ENCODE measurements at regions not wholly inside any gene's neighbourhood (a gene's known extent, or its start where the extent isn't known, plus 50 kb on each side); places are given as distances from the start of the nearest gene placed in this dataset. TPM values are rescaled to one million over a fixed set of nuclear protein-coding genes. Genes with fewer than 3 reads are reported as not detected.

GRCh38 chr4:44806071-44806470, 79.7 kb upstream of the GNPDA2 start:
- no peaks in the 10 kb centered on the region for H3K9me3 ChIP-seq
- no peaks in the 10 kb centered on the region for H3K36me3 ChIP-seq
- H3K27me3 ChIP-seq = no peaks in the 10 kb centered on the region
- no peak overlapping the region for H3K27ac ChIP-seq
- intact Hi-C loops (cut with DNase I; ENCODE audit: low total_unique reads) = no loop called here
- no peak for DNase-seq
- H3K4me3 ChIP-seq = no peak overlapping the region
- H3K4me1 ChIP-seq = no peaks in the 10 kb centered on the region
- TF ChIP-seq POLR2A (IDR thresholded peaks at IDR 0.05) (no peak), CTCF (IDR thresholded peaks at IDR 0.05) (no peak)

GRCh38 chr4:44804301-44804700, 77.9 kb upstream of the GNPDA2 start:
- Histone ChIP-seq H3K27ac (no peak overlapping the region), H3K36me3 (no peaks in the 10 kb centered on the region), H3K4me3 (no peak overlapping the region), H3K27me3 (no peaks in the 10 kb centered on the region), H3K9me3 (no peaks in the 10 kb centered on the region), H3K4me1 (no peaks in the 10 kb centered on the region)
- intact Hi-C loops (cut with DNase I; ENCODE audit: low total_unique reads) = no loop called here
- TF ChIP-seq CTCF (IDR thresholded peaks at IDR 0.05) = no peak
- no peak for TF ChIP-seq POLR2A (IDR thresholded peaks at IDR 0.05)
- no peak for DNase-seq

GRCh38 chr4:44801384-44801783, 75.0 kb upstream of the GNPDA2 start:
- Histone ChIP-seq H3K27ac (no peak overlapping the region), H3K4me3 (no peak overlapping the region), H3K4me1 (no peaks in the 10 kb centered on the region), H3K9me3 (no peaks in the 10 kb centered on the region), H3K36me3 (no peaks in the 10 kb centered on the region), H3K27me3 (no peaks in the 10 kb centered on the region)
- intact Hi-C loops (cut with DNase I; ENCODE audit: low total_unique reads) = no loop called here
- TF ChIP-seq CTCF (IDR thresholded peaks at IDR 0.05) = no peak
- no peak for TF ChIP-seq POLR2A (IDR thresholded peaks at IDR 0.05)
- DNase-seq = no peak

- no peak for DNase-seq
- TF ChIP-seq CTCF (IDR thresholded peaks at IDR 0.05) (no peak), POLR2A (IDR thresholded peaks at IDR 0.05) (no peak)
- no peak overlapping the region for H3K4me3 ChIP-seq
- H3K4me1 ChIP-seq = no peaks in the 10 kb centered on the region
- no peaks in the 10 kb centered on the region for H3K36me3 ChIP-seq
- H3K9me3 ChIP-seq = no peaks in the 10 kb centered on the region
- no peak overlapping the region for H3K27ac ChIP-seq
- H3K27me3 ChIP-seq = no peaks in the 10 kb centered on the region
- intact Hi-C loops (cut with DNase I; ENCODE audit: low total_unique reads) = no loop called here
Measured at GRCh38 chr4:44791831-44792230, 65.5 kb upstream of the GNPDA2 start.

- H3K36me3 ChIP-seq = no peaks in the 10 kb centered on the region
- H3K4me3 ChIP-seq = no peak overlapping the region
- TF ChIP-seq POLR2A (IDR thresholded peaks at IDR 0.05) (no peak), CTCF (IDR thresholded peaks at IDR 0.05) (no peak)
- no peaks in the 10 kb centered on the region for H3K9me3 ChIP-seq
- H3K27me3 ChIP-seq = no peaks in the 10 kb centered on the region
- intact Hi-C loops (cut with DNase I; ENCODE audit: low total_unique reads) = no loop called here
- no peak overlapping the region for H3K27ac ChIP-seq
- H3K4me1 ChIP-seq = no peaks in the 10 kb centered on the region
- DNase-seq = no peak
Measured at GRCh38 chr4:44777115-44777514, 50.8 kb upstream of the GNPDA2 start.

Small RNA genes in the stretch of these regions (small RNA-seq; reads per million reads assigned to genes)
- not detected for gene RNU6-931P

All from uterus (tissue), 3 donors.